WTC11 (cell line): ENCODE measurements at regions not wholly inside any gene's neighbourhood (a gene's known extent, or its start where the extent isn't known, plus 50 kb on each side); places are given as distances from the start of the nearest gene placed in this dataset.

Experiments used
- ATAC-seq: fragments of 200-7000 bp; cut with Tn5 transposase; 2 replicates; pipeline ENCODE4 v1.10.0; 2021; ENCODE audit warnings: mild to moderate bottlenecking, moderate library complexity
- CTCF ChIA-PET: fragments of 300-600 bp; sonication (Branson Sonifier 250); formaldehyde crosslinking; loops from one replicate; lab custom pipeline; 2021; ENCODE audit warnings: antibody characterized with exemption; lab: Charles Lee
- POLR2A ChIA-PET: fragments of 350-600 bp; sonication (Branson Sonifier 250); formaldehyde crosslinking; loops from one replicate; lab custom pipeline; 2021; ENCODE audit warnings: antibody characterized with exemption; lab: Charles Lee
- DNase-seq: peaks from one replicate; pipeline ENCODE4 v3.0.0; 2021; ENCODE audit warnings: low spot score
- H3K27ac Mint-ChIP-seq: 2 replicates; pipeline ENCODE4 v1.8.0; 2021; ENCODE audit warnings: mixed read lengths
- H3K27me3 Mint-ChIP-seq: 2 replicates; pipeline ENCODE4 v1.8.0; 2021; ENCODE audit warnings: low read depth, mild to moderate bottlenecking, moderate library complexity, mixed read lengths
- H3K36me3 Mint-ChIP-seq: 2 replicates; pipeline ENCODE4 v1.8.0; 2021; ENCODE audit warnings: mixed read lengths
- H3K4me1 Mint-ChIP-seq: 2 replicates; pipeline ENCODE4 v1.8.0; 2022; ENCODE audit warnings: mixed read lengths
- H3K4me3 Mint-ChIP-seq: 2 replicates; pipeline ENCODE4 v1.8.0; 2021; ENCODE audit warnings: mild to moderate bottlenecking, moderate library complexity, mixed read lengths
- H3K9me3 Mint-ChIP-seq: 2 replicates; pipeline ENCODE4 v1.8.0; 2021; ENCODE audit warnings: mixed read lengths
- ATF3 ChIP-seq: sonication (generic); formaldehyde crosslinking; conservative IDR thresholded peaks from 2 replicates; pipeline ENCODE4 v1.8.1; 2022; ENCODE audit warnings: mild to moderate bottlenecking, missing genetic modification reagents
- CREB1 ChIP-seq: sonication (generic); formaldehyde crosslinking; IDR thresholded peaks from 2 replicates; pipeline ENCODE4 v1.8.0; 2023; ENCODE audit warnings: mild to moderate bottlenecking, missing genetic modification reagents
- E2F1 ChIP-seq: sonication (generic); formaldehyde crosslinking; IDR thresholded peaks from 2 replicates; pipeline ENCODE4 v1.8.0; 2022; ENCODE audit warnings: mild to moderate bottlenecking, missing genetic modification reagents
- ELF4 ChIP-seq: sonication (generic); formaldehyde crosslinking; IDR thresholded peaks from 2 replicates; pipeline ENCODE4 v1.8.1; 2022; ENCODE audit warnings: low read depth, mild to moderate bottlenecking, moderate library complexity, missing genetic modification reagents
- GABPB1 ChIP-seq: sonication (generic); formaldehyde crosslinking; IDR thresholded peaks from 2 replicates; pipeline ENCODE4 v1.8.1; 2023; ENCODE audit warnings: mild to moderate bottlenecking, missing genetic modification reagents
- GRHL2 ChIP-seq: fragments of 250-450 bp; sonication (Bioruptor Pico); IDR thresholded peaks from 2 replicates; pipeline ENCODE4 v1.8.0; 2022; ENCODE audit warnings: mild to moderate bottlenecking, moderate library complexity; ENCODE audit not compliant: insufficient replicate concordance, severe bottlenecking
- GTF2I ChIP-seq: fragments of 250-450 bp; sonication (Bioruptor Pico); conservative IDR thresholded peaks from 2 replicates; pipeline ENCODE4 v1.4.0; 2021; ENCODE audit warnings: mild to moderate bottlenecking
- HMGA2 ChIP-seq: fragments of 250-450 bp; sonication (Bioruptor Pico); IDR thresholded peaks from 2 replicates; pipeline ENCODE4 v1.4.0; 2021; ENCODE audit warnings: mild to moderate bottlenecking, moderate library complexity
- IRF1 ChIP-seq: sonication (generic); formaldehyde crosslinking; IDR thresholded peaks from 2 replicates; pipeline ENCODE4 v1.8.0; 2023; ENCODE audit warnings: missing genetic modification reagents
- IRF2 ChIP-seq: sonication (generic); formaldehyde crosslinking; IDR thresholded peaks from 2 replicates; pipeline ENCODE4 v1.8.0; 2022; ENCODE audit warnings: low read depth, missing genetic modification reagents, borderline replicate concordance
- JUN ChIP-seq: sonication (generic); formaldehyde crosslinking; IDR thresholded peaks from 2 replicates; pipeline ENCODE4 v1.8.0; 2023; ENCODE audit warnings: mild to moderate bottlenecking, missing genetic modification reagents
- KAT7 ChIP-seq: sonication (generic); formaldehyde crosslinking; IDR thresholded peaks from 2 replicates; pipeline ENCODE4 v1.8.1; 2023; ENCODE audit warnings: missing genetic modification reagents, mild to moderate bottlenecking, borderline replicate concordance
- MYBL2 ChIP-seq: sonication (generic); formaldehyde crosslinking; IDR thresholded peaks from 2 replicates; pipeline ENCODE4 v1.8.1; 2023; ENCODE audit warnings: mild to moderate bottlenecking, moderate library complexity, missing genetic modification reagents
- PRDM15 ChIP-seq: sonication (generic); formaldehyde crosslinking; IDR thresholded peaks from 2 replicates; pipeline ENCODE4 v1.8.0; 2022; ENCODE audit warnings: missing genetic modification reagents
- PRRX2 ChIP-seq: fragments of 250-450 bp; sonication (Bioruptor Pico); IDR thresholded peaks from 2 replicates; pipeline ENCODE4 v1.8.0; 2021; ENCODE audit warnings: mild to moderate bottlenecking
- RORB ChIP-seq: fragments of 250-450 bp; sonication (Bioruptor Pico); IDR thresholded peaks from 2 replicates; pipeline ENCODE4 v1.9.0; 2021; ENCODE audit warnings: mild to moderate bottlenecking
- SOX15 ChIP-seq: fragments of 250-450 bp; sonication (Bioruptor Pico); IDR thresholded peaks from 2 replicates; pipeline ENCODE4 v1.9.0; 2021; ENCODE audit warnings: mild to moderate bottlenecking
- TEAD4 ChIP-seq: sonication (generic); formaldehyde crosslinking; IDR thresholded peaks from 2 replicates; pipeline ENCODE4 v1.8.0; 2022; ENCODE audit warnings: mild to moderate bottlenecking, missing genetic modification reagents
- ZBTB21 ChIP-seq: sonication (generic); formaldehyde crosslinking; IDR thresholded peaks from 2 replicates; pipeline ENCODE4 v1.8.1; 2023; ENCODE audit warnings: mild to moderate bottlenecking, missing genetic modification reagents, borderline replicate concordance
- ZMAT4 ChIP-seq: fragments of 250-450 bp; sonication (Bioruptor Pico); IDR thresholded peaks from 2 replicates; pipeline ENCODE4 v1.9.0; 2021; ENCODE audit warnings: mild to moderate bottlenecking
- ZNF219 ChIP-seq: sonication (generic); formaldehyde crosslinking; IDR thresholded peaks from 2 replicates; pipeline ENCODE4 v1.8.0; 2023; ENCODE audit warnings: missing genetic modification reagents, mild to moderate bottlenecking, borderline replicate concordance
- ZNF512 ChIP-seq: sonication (generic); formaldehyde crosslinking; IDR thresholded peaks from 2 replicates; pipeline ENCODE4 v1.8.1; 2022; ENCODE audit warnings: missing genetic modification reagents, borderline replicate concordance
- ZNF671 ChIP-seq: fragments of 250-450 bp; sonication (Bioruptor Pico); IDR thresholded peaks from 2 replicates; pipeline ENCODE4 v1.8.0; 2021; ENCODE audit warnings: mild to moderate bottlenecking

GRCh38 chr13:72317346-72318109 lies 409.9 kb downstream of the MZT1 start:
- Mint-ChIP-seq H3K27me3 (no peaks in the 10 kb centered on the region; the same call in 1 of the 2 replicates), H3K36me3 (0 out of 2 replicates have a peak, but pooled peaks cover 3% of the 10 kb centered on the region), H3K4me1 (peaks cover 20% of the 10 kb centered on the region), H3K27ac (no peak overlapping the region), H3K4me3 (no peak overlapping the region), H3K9me3 (peaks cover 14% of the 10 kb centered on the region)
- POLR2A ChIA-PET: no interaction called here
- CTCF ChIA-PET: no interaction called here
- no peak for TF ChIP-seq ZNF512 (CRISPR knock-in tag)
- no peak for TF ChIP-seq CREB1 (CRISPR knock-in tag)
- TF ChIP-seq ZNF219 (CRISPR knock-in tag): no peak
- TF ChIP-seq PRRX2 (CRISPR knock-in tag): no peak
- no peak for TF ChIP-seq GRHL2
- DNase-seq: no peak
- peak; percentile 22; the same call in 1 of the 2 replicates for ATAC-seq

- no peak for DNase-seq
- ChIA-PET POLR2A (no interaction called here), CTCF (no interaction called here)
- Mint-ChIP-seq H3K4me1 (peaks cover 20% of the 10 kb centered on the region), H3K27ac (no peak overlapping the region), H3K4me3 (no peak overlapping the region), H3K9me3 (peaks cover 8% of the 10 kb centered on the region), H3K27me3 (no peaks in the 10 kb centered on the region; the same call in 1 of the 2 replicates), H3K36me3 (0 out of 2 replicates have a peak, but pooled peaks cover 3% of the 10 kb centered on the region)
- no peak for ATAC-seq
- no peak for TF ChIP-seq ZBTB21 (CRISPR knock-in tag)
- TF ChIP-seq JUN (CRISPR knock-in tag): no peak
- no peak for TF ChIP-seq KAT7 (CRISPR knock-in tag)
- TF ChIP-seq IRF2: no peak
- no peak for TF ChIP-seq ATF3 (CRISPR knock-in tag)
- no peak for TF ChIP-seq GABPB1
- no peak for TF ChIP-seq SOX15 (CRISPR knock-in tag)
- TF ChIP-seq HMGA2 (CRISPR knock-in tag): no peak
- TF ChIP-seq MYBL2: no peak
- no peak for TF ChIP-seq PRDM15
- no peak for TF ChIP-seq ZNF671 (CRISPR knock-in tag)
These were observed 410.7 kb downstream of the MZT1 start for GRCh38 chr13:72316716-72317115.

GRCh38 chr13:72315312-72315711 lies 412.1 kb downstream of the MZT1 start:
- ATAC-seq (no peak), DNase-seq (no peak)
- Mint-ChIP-seq H3K4me3 (no peak overlapping the region), H3K36me3 (no peaks in the 10 kb centered on the region), H3K27ac (no peak overlapping the region)
- TF ChIP-seq IRF1: no peak
- TF ChIP-seq CREB1 (CRISPR knock-in tag): no peak
- TF ChIP-seq TEAD4 (CRISPR knock-in tag): no peak
- TF ChIP-seq GTF2I (CRISPR knock-in tag): no peak
- TF ChIP-seq RORB (CRISPR knock-in tag): no peak
- TF ChIP-seq E2F1 (CRISPR knock-in tag): no peak
- TF ChIP-seq ELF4 (CRISPR knock-in tag): no peak
- TF ChIP-seq ZMAT4 (CRISPR knock-in tag): no peak
- TF ChIP-seq, all 79 proteins: peak for 0
- Mint-ChIP-seq H3K27me3 (no peaks in the 10 kb centered on the region; the same call in 1 of the 2 replicates), H3K4me1 (peaks cover 20% of the 10 kb centered on the region), H3K9me3 (no peaks in the 10 kb centered on the region)
- POLR2A ChIA-PET: no interaction called here
- CTCF ChIA-PET: no interaction called here
